ENCODE measurements at regions not wholly inside any gene's neighbourhood (a gene's known extent, or its start where the extent isn't known, plus 50 kb on each side); places are given as distances from the start of the nearest gene placed in this dataset.

DNA sequence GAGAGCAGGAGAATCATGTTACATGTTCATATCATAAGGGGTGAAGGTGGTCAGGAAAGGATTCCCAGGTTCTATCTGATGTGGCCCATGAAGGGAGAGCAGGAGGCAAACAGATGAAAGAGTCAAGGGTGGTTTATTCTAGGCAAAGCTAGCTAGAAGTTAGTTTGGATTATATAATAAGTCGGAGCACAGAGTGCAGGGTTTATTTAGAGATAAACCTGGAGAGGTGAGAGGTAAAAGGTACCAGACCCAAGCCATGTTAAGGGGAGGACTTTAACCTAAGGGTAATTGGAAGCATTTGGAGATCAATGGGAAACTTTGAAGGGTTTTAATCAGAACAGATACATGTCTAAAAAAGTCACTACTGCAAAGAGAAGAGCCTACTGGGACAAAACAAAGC, 69.2 kb upstream of the LRATD1 start:
- H4K20me1 ChIP-seq (ENCODE audit: insufficient read depth, low read length): no peaks in the 10 kb centered on the region
- no peaks in the 10 kb centered on the region for H3F3A ChIP-seq (ENCODE audit: insufficient read depth, low read length)
- H3K9ac ChIP-seq (ENCODE audit: low read length): no peak overlapping the region
- H3K4me1 ChIP-seq (ENCODE audit: low read length): no peaks in the 10 kb centered on the region
- no peak overlapping the region for H3K4me3 ChIP-seq (ENCODE audit: low read length)
- H3K9me3 ChIP-seq (replicated peaks; ENCODE audit: insufficient read depth, low read length): no peaks in the 10 kb centered on the region
- DNase-seq: no peak
- TF ChIP-seq CTCF (IDR thresholded peaks at IDR 0.05; ENCODE audit: low read length) (no peak), EZH2phosphoT487 (IDR thresholded peaks at IDR 0.05; ENCODE audit: low read length) (no peak), EZH2 (optimal IDR thresholded peaks at IDR 0.05; ENCODE audit: low read depth, low read length) (no peak)
- no peaks in the 10 kb centered on the region for H3K79me2 ChIP-seq (ENCODE audit: low read length)
- H3K4me2 ChIP-seq (ENCODE audit: low read depth, low read length): no peak overlapping the region
- no peaks in the 10 kb centered on the region for H3K9me2 ChIP-seq (replicated peaks; ENCODE audit: insufficient read depth, low read length)
- no peaks in the 10 kb centered on the region for H3K27me3 ChIP-seq (replicated peaks; ENCODE audit: insufficient read depth, low read length)
- no peaks in the 10 kb centered on the region for H3K36me3 ChIP-seq (replicated peaks; ENCODE audit: insufficient read depth, low read length)
- H3K27ac ChIP-seq (ENCODE audit: low read length): no peak overlapping the region
- H2AFZ ChIP-seq (ENCODE audit: low read length): no peak overlapping the region

DNA sequence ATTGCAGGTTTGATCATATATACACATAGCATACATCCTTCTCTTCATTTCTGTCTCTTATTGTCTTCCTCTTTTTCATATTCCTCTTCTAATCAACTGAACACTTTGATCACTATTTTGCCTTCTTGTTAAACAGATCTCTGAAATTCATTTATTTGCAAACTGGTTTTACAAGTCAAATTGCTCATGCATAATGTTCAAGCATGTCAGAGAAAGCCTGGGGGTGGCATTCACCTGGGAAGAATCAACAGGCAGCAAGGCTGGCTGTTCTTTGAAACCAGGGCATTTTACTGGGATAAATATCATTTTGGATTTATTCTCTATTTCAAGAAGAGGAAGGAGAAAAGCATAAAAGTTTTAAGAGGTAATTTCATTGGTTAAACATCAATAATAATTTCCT, 66.9 kb upstream of the LRATD1 start:
- no peak for DNase-seq
- Histone ChIP-seq H3K9ac (ENCODE audit: low read length) (no peak overlapping the region), H3K4me1 (ENCODE audit: low read length) (no peaks in the 10 kb centered on the region)

GRCh38 chr2:14567561-14567960, 65.0 kb upstream of the LRATD1 start:
- Histone ChIP-seq H3K4me1 (ENCODE audit: low read length) (no peaks in the 10 kb centered on the region), H3K9me3 (replicated peaks; ENCODE audit: insufficient read depth, low read length) (no peaks in the 10 kb centered on the region), H3K9ac (ENCODE audit: low read length) (no peak overlapping the region), H3K27ac (ENCODE audit: low read length) (no peak overlapping the region), H3K4me2 (ENCODE audit: low read depth, low read length) (no peak overlapping the region), H3K79me2 (ENCODE audit: low read length) (no peaks in the 10 kb centered on the region), H3K36me3 (replicated peaks; ENCODE audit: insufficient read depth, low read length) (no peaks in the 10 kb centered on the region), H3K9me2 (replicated peaks; ENCODE audit: insufficient read depth, low read length) (no peaks in the 10 kb centered on the region), H3K27me3 (replicated peaks; ENCODE audit: insufficient read depth, low read length) (no peaks in the 10 kb centered on the region), H3F3A (ENCODE audit: insufficient read depth, low read length) (no peaks in the 10 kb centered on the region), H4K20me1 (ENCODE audit: insufficient read depth, low read length) (no peaks in the 10 kb centered on the region), H3K4me3 (ENCODE audit: low read length) (no peak overlapping the region), H2AFZ (ENCODE audit: low read length) (no peak overlapping the region)
- TF ChIP-seq EZH2 (optimal IDR thresholded peaks at IDR 0.05; ENCODE audit: low read depth, low read length) (no peak), CTCF (IDR thresholded peaks at IDR 0.05; ENCODE audit: low read length) (no peak)
- DNase-seq: no peak

More for the DNA sequence above, 66.9 kb upstream of the LRATD1 start:
- no peaks in the 10 kb centered on the region for H3K79me2 ChIP-seq (ENCODE audit: low read length)
- no peaks in the 10 kb centered on the region for H4K20me1 ChIP-seq (ENCODE audit: insufficient read depth, low read length)
- H3K9me3 ChIP-seq (replicated peaks; ENCODE audit: insufficient read depth, low read length): no peaks in the 10 kb centered on the region
- H3K9me2 ChIP-seq (replicated peaks; ENCODE audit: insufficient read depth, low read length): no peaks in the 10 kb centered on the region
- no peak overlapping the region for H3K4me2 ChIP-seq (ENCODE audit: low read depth, low read length)
- H2AFZ ChIP-seq (ENCODE audit: low read length): no peak overlapping the region
- no peaks in the 10 kb centered on the region for H3K27me3 ChIP-seq (replicated peaks; ENCODE audit: insufficient read depth, low read length)
- H3K27ac ChIP-seq (ENCODE audit: low read length): no peak overlapping the region
- TF ChIP-seq EZH2phosphoT487 (IDR thresholded peaks at IDR 0.05; ENCODE audit: low read length) (no peak), EZH2 (optimal IDR thresholded peaks at IDR 0.05; ENCODE audit: low read depth, low read length) (no peak), CTCF (IDR thresholded peaks at IDR 0.05; ENCODE audit: low read length) (no peak)
- H3K36me3 ChIP-seq (replicated peaks; ENCODE audit: insufficient read depth, low read length): no peaks in the 10 kb centered on the region
- H3F3A ChIP-seq (ENCODE audit: insufficient read depth, low read length): no peaks in the 10 kb centered on the region
- H3K4me3 ChIP-seq (ENCODE audit: low read length): no peak overlapping the region
